ENCODE measurements at regions not wholly inside any gene's neighbourhood (a gene's known extent, or its start where the extent isn't known, plus 50 kb on each side); places are given as distances from the start of the nearest gene placed in this dataset.

- TF ChIP-seq POLR2AphosphoS5 (IDR thresholded peaks at IDR 0.05), result no peak
- no peak for TF ChIP-seq CTCF (IDR thresholded peaks at IDR 0.05)
Observed at GRCh38 chr4:167555338-167556022, 321.2 kb upstream of the SPOCK3 start.
